ENCODE measurements at regions not wholly inside any gene's neighbourhood (a gene's known extent, or its start where the extent isn't known, plus 50 kb on each side); places are given as distances from the start of the nearest gene placed in this dataset.

DNA sequence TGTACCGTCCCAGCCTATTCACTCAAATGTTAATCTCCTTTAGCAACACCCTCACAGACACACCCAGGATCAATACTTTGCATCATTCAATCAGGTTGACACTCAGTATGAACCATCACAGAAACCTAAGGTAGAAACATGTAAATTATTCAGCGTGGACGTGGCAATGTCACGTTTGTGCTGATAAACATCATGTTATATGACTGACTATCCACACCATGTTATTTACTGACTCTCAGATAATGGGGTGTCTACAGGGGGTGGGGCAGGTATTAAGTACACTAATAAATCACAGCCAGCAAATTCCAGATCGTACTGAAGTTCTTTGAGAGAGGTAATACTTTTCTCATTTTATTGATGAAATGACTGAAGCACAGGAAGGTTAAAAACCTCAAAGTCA, 280.0 kb downstream of the C12orf75 start:
- Mint-ChIP-seq H3K4me3 (no peak overlapping the region), H3K27ac (no peak overlapping the region), H3K9me3 (no peaks in the 10 kb centered on the region), H3K4me1 (no peaks in the 10 kb centered on the region), H3K36me3 (no peaks in the 10 kb centered on the region), H3K27me3 (ENCODE audit: low read depth in 2 of 2) (no peaks in the 10 kb centered on the region)
- no peaks in the 10 kb centered on the region for H3K4me1 ChIP-seq (ENCODE audit: control insufficient read depth, insufficient read depth, low read length)
- no peaks in the 10 kb centered on the region for H3K36me3 ChIP-seq (ENCODE audit: control insufficient read depth, insufficient read depth, low read length)
- TF ChIP-seq, protein P1, sequence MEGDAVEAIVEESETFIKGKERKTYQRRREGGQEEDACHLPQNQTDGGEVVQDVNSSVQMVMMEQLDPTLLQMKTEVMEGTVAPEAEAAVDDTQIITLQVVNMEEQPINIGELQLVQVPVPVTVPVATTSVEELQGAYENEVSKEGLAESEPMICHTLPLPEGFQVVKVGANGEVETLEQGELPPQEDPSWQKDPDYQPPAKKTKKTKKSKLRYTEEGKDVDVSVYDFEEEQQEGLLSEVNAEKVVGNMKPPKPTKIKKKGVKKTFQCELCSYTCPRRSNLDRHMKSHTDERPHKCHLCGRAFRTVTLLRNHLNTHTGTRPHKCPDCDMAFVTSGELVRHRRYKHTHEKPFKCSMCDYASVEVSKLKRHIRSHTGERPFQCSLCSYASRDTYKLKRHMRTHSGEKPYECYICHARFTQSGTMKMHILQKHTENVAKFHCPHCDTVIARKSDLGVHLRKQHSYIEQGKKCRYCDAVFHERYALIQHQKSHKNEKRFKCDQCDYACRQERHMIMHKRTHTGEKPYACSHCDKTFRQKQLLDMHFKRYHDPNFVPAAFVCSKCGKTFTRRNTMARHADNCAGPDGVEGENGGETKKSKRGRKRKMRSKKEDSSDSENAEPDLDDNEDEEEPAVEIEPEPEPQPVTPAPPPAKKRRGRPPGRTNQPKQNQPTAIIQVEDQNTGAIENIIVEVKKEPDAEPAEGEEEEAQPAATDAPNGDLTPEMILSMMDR (IDR thresholded peaks at IDR 0.05) = no peak
- H3K27me3 ChIP-seq (ENCODE audit: control insufficient read depth, insufficient read depth, low read length) = no peaks in the 10 kb centered on the region
- 89% methylated on average over 4 of the region's 5 CpGs for WGBS (ENCODE audit: insufficient coverage)
- H3K27ac ChIP-seq (ENCODE audit: low read length) = no peak overlapping the region
- intact Hi-C loops (cut with micrococcal nuclease) = no loop called here
- ATAC-seq = no peak
- no peaks in the 10 kb centered on the region for H3K9me3 ChIP-seq (ENCODE audit: control insufficient read depth, insufficient read depth, low read length)
- DNase-seq = no peak
- no peak overlapping the region for H3K4me3 ChIP-seq (ENCODE audit: low read length)

DNA sequence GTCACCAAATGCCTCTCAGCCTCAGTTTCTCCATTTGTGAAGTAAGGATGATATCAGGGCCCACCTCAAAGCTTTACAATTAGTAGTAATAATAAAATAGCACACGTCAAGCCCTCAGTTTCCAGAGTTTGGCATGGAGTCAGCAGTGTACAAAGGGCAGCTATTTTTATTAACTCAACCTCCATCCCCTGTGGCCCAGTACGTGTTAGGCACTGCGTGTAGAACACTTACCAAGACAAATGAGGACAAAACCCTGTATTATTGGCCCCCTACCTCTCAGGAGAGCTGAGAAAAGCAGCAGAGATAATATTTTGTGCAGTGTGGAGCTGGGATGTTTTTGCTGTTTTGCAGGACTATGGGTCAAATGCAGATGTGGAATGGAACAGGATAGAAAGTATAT, 280.8 kb downstream of the C12orf75 start:
- TF ChIP-seq, protein P1 (IDR thresholded peaks at IDR 0.05) = no peak
- H3K27me3 ChIP-seq (ENCODE audit: control insufficient read depth, insufficient read depth, low read length) = no peaks in the 10 kb centered on the region
- no peak overlapping the region for H3K4me3 ChIP-seq (ENCODE audit: low read length)
- peaks cover 0 to 2% of the 10 kb centered on the region in 2 donors for H3K27me3 Mint-ChIP-seq (ENCODE audit: low read depth in 2 of 2)
- intact Hi-C loops (cut with micrococcal nuclease) = no loop called here
- DNase-seq = no peak
- H3K9me3 Mint-ChIP-seq = no peaks in the 10 kb centered on the region
- no peak for ATAC-seq
- no peaks in the 10 kb centered on the region for H3K4me1 ChIP-seq (ENCODE audit: control insufficient read depth, insufficient read depth, low read length)
- H3K36me3 ChIP-seq (ENCODE audit: control insufficient read depth, insufficient read depth, low read length) = no peaks in the 10 kb centered on the region
- no peak overlapping the region for H3K27ac Mint-ChIP-seq
- H3K36me3 Mint-ChIP-seq = no peaks in the 10 kb centered on the region
- H3K9me3 ChIP-seq (ENCODE audit: control insufficient read depth, insufficient read depth, low read length) = no peaks in the 10 kb centered on the region
- no peak overlapping the region for H3K27ac ChIP-seq (ENCODE audit: low read length)
- H3K4me3 Mint-ChIP-seq = no peak overlapping the region
- H3K4me1 Mint-ChIP-seq = no peaks in the 10 kb centered on the region
- 81% methylated on average over 2 of the region's 3 CpGs for WGBS (ENCODE audit: insufficient coverage)

DNA sequence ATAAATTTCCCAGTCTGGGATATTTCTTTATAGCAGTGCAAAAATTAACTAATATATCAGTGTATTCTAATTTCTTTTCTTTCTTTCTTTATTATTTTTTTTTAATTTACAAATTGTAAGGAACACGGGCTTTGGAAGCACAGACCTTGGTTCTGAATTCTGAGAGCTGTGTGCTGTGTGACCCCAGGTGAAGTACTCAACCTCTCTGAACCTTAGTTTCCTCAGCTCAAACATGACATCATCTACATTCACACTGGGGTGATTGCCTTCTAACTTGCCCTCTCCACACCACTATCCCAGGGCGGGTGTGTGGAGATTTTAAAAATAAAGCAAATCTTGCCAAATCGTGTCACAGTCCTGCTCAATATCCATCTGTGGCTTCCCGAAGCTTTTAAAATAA, 282.8 kb downstream of the C12orf75 start:
- no peaks in the 10 kb centered on the region for H3K36me3 ChIP-seq (ENCODE audit: control insufficient read depth, insufficient read depth, low read length)
- no peak for DNase-seq
- no peaks in the 10 kb centered on the region for H3K4me1 ChIP-seq (ENCODE audit: control insufficient read depth, insufficient read depth, low read length)
- no peak overlapping the region for H3K4me3 ChIP-seq (ENCODE audit: low read length)
- H3K4me3 Mint-ChIP-seq = no peak overlapping the region
- H3K36me3 Mint-ChIP-seq = no peaks in the 10 kb centered on the region
- H3K27me3 Mint-ChIP-seq (ENCODE audit: low read depth in 2 of 2) = peaks cover 0 to 9% of the 10 kb centered on the region in 2 donors
- H3K27me3 ChIP-seq (ENCODE audit: control insufficient read depth, insufficient read depth, low read length) = no peaks in the 10 kb centered on the region
- no peak overlapping the region for H3K27ac ChIP-seq (ENCODE audit: low read length)
- no peaks in the 10 kb centered on the region for H3K4me1 Mint-ChIP-seq
- no peak for ATAC-seq
- TF ChIP-seq, protein P1 (IDR thresholded peaks at IDR 0.05) = no peak
- WGBS (ENCODE audit: insufficient coverage) = 83% methylated on average over 3 of the region's 4 CpGs
- intact Hi-C loops (cut with micrococcal nuclease) = no loop called here
- H3K27ac Mint-ChIP-seq = no peak overlapping the region
- H3K9me3 Mint-ChIP-seq = no peaks in the 10 kb centered on the region
- no peaks in the 10 kb centered on the region for H3K9me3 ChIP-seq (ENCODE audit: control insufficient read depth, insufficient read depth, low read length)

DNA sequence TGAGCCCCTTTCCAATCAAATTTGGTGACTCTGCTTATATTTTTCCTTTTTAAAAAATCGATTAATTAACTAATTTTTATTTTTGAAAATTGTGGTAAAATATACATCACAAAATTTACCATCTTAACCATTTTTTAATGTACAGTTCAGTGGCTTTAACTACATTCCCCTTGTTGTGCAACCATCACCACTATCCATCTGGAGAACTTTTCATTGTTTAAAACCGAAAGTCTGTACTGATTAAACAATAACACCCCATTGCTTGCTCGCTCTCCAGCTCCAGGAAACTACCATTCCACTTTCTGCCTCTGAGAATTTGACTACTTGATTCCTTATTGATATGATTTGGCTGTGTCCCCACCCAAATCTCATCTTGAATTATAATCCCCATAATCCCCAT, 283.4 kb downstream of the C12orf75 start:
- Mint-ChIP-seq H3K4me3 (no peak overlapping the region), H3K36me3 (no peaks in the 10 kb centered on the region), H3K27ac (no peak overlapping the region), H3K27me3 (ENCODE audit: low read depth in 2 of 2) (peaks cover 0 to 9% of the 10 kb centered on the region in 2 donors), H3K4me1 (no peaks in the 10 kb centered on the region), H3K9me3 (no peaks in the 10 kb centered on the region)
- Histone ChIP-seq H3K4me1 (ENCODE audit: control insufficient read depth, insufficient read depth, low read length) (no peaks in the 10 kb centered on the region), H3K9me3 (ENCODE audit: control insufficient read depth, insufficient read depth, low read length) (no peaks in the 10 kb centered on the region), H3K27me3 (ENCODE audit: control insufficient read depth, insufficient read depth, low read length) (no peaks in the 10 kb centered on the region), H3K4me3 (ENCODE audit: low read length) (no peak overlapping the region), H3K27ac (ENCODE audit: low read length) (no peak overlapping the region), H3K36me3 (ENCODE audit: control insufficient read depth, insufficient read depth, low read length) (no peaks in the 10 kb centered on the region)
- intact Hi-C loops (cut with micrococcal nuclease) = no loop called here
- ATAC-seq = no peak
- WGBS (ENCODE audit: insufficient coverage) = 84% methylated on average over 2 of the region's 3 CpGs
- TF ChIP-seq, protein P1 (IDR thresholded peaks at IDR 0.05) = no peak
- DNase-seq = no peak

All from natural killer cell (primary cell).